ENCODE measurements at regions not wholly inside any gene's neighbourhood (a gene's known extent, or its start where the extent isn't known, plus 50 kb on each side); places are given as distances from the start of the nearest gene placed in this dataset.

DNA sequence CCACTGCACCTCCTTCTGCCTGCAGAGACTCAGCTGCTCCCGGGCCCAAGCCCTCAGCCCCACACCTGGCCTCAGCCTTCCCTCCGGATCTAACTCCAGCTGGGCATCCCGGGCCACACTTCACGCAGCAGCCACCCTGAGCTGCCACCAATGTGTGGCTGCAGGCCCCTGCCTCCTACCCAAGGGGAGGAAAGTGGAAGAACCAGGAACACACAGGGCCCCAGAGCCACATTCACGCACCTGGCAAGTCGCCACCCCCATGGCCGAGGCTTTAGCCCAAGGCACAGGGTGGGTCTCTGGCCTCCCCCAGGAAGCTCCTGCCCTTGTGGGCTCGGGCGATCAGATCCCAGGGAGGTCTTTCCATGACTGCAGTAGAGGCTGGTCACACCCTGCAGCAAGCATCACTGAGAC, 345.6 kb downstream of the CTTN start:
- no peak for DNase-seq (ENCODE audit: low spot score)
- Mint-ChIP-seq H3K27me3 (ENCODE audit: insufficient read depth, low read depth, poor library complexity) (peaks cover 21% of the 10 kb centered on the region), H3K4me3 (no peak overlapping the region; the same call in 2 of the 3 replicates), H3K9me3 (peaks cover 2% of the 10 kb centered on the region; the same call in 2 of the 3 replicates), H3K27ac (no peak overlapping the region), H3K36me3 (ENCODE audit: low read depth) (peaks cover 7% of the 10 kb centered on the region), H3K4me1 (peaks cover 63% of the 10 kb centered on the region)
- TF ChIP-seq JUNB (IDR thresholded peaks at IDR 0.05; ENCODE audit: unreplicated experiment) (no peak), EZH2 (IDR thresholded peaks at IDR 0.05; ENCODE audit: low read depth, unreplicated experiment) (no peak), POLR2AphosphoS5 (IDR thresholded peaks at IDR 0.05; ENCODE audit: low read depth) (no peak), NANOG (IDR thresholded peaks at IDR 0.05; ENCODE audit: borderline replicate concordance) (no peak), ZNF331 (CRISPR knock-in tag; IDR thresholded peaks at IDR 0.05; ENCODE audit: low read depth) (no peak)
- TF ChIP-seq, protein P1, sequence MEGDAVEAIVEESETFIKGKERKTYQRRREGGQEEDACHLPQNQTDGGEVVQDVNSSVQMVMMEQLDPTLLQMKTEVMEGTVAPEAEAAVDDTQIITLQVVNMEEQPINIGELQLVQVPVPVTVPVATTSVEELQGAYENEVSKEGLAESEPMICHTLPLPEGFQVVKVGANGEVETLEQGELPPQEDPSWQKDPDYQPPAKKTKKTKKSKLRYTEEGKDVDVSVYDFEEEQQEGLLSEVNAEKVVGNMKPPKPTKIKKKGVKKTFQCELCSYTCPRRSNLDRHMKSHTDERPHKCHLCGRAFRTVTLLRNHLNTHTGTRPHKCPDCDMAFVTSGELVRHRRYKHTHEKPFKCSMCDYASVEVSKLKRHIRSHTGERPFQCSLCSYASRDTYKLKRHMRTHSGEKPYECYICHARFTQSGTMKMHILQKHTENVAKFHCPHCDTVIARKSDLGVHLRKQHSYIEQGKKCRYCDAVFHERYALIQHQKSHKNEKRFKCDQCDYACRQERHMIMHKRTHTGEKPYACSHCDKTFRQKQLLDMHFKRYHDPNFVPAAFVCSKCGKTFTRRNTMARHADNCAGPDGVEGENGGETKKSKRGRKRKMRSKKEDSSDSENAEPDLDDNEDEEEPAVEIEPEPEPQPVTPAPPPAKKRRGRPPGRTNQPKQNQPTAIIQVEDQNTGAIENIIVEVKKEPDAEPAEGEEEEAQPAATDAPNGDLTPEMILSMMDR (conservative IDR thresholded peaks at IDR 0.05; ENCODE audit: low read depth in 2 of 2), result no peak
- TF ChIP-seq, protein P2, sequence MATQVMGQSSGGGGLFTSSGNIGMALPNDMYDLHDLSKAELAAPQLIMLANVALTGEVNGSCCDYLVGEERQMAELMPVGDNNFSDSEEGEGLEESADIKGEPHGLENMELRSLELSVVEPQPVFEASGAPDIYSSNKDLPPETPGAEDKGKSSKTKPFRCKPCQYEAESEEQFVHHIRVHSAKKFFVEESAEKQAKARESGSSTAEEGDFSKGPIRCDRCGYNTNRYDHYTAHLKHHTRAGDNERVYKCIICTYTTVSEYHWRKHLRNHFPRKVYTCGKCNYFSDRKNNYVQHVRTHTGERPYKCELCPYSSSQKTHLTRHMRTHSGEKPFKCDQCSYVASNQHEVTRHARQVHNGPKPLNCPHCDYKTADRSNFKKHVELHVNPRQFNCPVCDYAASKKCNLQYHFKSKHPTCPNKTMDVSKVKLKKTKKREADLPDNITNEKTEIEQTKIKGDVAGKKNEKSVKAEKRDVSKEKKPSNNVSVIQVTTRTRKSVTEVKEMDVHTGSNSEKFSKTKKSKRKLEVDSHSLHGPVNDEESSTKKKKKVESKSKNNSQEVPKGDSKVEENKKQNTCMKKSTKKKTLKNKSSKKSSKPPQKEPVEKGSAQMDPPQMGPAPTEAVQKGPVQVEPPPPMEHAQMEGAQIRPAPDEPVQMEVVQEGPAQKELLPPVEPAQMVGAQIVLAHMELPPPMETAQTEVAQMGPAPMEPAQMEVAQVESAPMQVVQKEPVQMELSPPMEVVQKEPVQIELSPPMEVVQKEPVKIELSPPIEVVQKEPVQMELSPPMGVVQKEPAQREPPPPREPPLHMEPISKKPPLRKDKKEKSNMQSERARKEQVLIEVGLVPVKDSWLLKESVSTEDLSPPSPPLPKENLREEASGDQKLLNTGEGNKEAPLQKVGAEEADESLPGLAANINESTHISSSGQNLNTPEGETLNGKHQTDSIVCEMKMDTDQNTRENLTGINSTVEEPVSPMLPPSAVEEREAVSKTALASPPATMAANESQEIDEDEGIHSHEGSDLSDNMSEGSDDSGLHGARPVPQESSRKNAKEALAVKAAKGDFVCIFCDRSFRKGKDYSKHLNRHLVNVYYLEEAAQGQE (IDR thresholded peaks at IDR 0.05; ENCODE audit: unreplicated experiment), result no peak
- TF ChIP-seq, protein P3, sequence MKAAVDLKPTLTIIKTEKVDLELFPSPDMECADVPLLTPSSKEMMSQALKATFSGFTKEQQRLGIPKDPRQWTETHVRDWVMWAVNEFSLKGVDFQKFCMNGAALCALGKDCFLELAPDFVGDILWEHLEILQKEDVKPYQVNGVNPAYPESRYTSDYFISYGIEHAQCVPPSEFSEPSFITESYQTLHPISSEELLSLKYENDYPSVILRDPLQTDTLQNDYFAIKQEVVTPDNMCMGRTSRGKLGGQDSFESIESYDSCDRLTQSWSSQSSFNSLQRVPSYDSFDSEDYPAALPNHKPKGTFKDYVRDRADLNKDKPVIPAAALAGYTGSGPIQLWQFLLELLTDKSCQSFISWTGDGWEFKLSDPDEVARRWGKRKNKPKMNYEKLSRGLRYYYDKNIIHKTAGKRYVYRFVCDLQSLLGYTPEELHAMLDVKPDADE (IDR thresholded peaks at IDR 0.05), result no peak
- TF ChIP-seq, protein P4, sequence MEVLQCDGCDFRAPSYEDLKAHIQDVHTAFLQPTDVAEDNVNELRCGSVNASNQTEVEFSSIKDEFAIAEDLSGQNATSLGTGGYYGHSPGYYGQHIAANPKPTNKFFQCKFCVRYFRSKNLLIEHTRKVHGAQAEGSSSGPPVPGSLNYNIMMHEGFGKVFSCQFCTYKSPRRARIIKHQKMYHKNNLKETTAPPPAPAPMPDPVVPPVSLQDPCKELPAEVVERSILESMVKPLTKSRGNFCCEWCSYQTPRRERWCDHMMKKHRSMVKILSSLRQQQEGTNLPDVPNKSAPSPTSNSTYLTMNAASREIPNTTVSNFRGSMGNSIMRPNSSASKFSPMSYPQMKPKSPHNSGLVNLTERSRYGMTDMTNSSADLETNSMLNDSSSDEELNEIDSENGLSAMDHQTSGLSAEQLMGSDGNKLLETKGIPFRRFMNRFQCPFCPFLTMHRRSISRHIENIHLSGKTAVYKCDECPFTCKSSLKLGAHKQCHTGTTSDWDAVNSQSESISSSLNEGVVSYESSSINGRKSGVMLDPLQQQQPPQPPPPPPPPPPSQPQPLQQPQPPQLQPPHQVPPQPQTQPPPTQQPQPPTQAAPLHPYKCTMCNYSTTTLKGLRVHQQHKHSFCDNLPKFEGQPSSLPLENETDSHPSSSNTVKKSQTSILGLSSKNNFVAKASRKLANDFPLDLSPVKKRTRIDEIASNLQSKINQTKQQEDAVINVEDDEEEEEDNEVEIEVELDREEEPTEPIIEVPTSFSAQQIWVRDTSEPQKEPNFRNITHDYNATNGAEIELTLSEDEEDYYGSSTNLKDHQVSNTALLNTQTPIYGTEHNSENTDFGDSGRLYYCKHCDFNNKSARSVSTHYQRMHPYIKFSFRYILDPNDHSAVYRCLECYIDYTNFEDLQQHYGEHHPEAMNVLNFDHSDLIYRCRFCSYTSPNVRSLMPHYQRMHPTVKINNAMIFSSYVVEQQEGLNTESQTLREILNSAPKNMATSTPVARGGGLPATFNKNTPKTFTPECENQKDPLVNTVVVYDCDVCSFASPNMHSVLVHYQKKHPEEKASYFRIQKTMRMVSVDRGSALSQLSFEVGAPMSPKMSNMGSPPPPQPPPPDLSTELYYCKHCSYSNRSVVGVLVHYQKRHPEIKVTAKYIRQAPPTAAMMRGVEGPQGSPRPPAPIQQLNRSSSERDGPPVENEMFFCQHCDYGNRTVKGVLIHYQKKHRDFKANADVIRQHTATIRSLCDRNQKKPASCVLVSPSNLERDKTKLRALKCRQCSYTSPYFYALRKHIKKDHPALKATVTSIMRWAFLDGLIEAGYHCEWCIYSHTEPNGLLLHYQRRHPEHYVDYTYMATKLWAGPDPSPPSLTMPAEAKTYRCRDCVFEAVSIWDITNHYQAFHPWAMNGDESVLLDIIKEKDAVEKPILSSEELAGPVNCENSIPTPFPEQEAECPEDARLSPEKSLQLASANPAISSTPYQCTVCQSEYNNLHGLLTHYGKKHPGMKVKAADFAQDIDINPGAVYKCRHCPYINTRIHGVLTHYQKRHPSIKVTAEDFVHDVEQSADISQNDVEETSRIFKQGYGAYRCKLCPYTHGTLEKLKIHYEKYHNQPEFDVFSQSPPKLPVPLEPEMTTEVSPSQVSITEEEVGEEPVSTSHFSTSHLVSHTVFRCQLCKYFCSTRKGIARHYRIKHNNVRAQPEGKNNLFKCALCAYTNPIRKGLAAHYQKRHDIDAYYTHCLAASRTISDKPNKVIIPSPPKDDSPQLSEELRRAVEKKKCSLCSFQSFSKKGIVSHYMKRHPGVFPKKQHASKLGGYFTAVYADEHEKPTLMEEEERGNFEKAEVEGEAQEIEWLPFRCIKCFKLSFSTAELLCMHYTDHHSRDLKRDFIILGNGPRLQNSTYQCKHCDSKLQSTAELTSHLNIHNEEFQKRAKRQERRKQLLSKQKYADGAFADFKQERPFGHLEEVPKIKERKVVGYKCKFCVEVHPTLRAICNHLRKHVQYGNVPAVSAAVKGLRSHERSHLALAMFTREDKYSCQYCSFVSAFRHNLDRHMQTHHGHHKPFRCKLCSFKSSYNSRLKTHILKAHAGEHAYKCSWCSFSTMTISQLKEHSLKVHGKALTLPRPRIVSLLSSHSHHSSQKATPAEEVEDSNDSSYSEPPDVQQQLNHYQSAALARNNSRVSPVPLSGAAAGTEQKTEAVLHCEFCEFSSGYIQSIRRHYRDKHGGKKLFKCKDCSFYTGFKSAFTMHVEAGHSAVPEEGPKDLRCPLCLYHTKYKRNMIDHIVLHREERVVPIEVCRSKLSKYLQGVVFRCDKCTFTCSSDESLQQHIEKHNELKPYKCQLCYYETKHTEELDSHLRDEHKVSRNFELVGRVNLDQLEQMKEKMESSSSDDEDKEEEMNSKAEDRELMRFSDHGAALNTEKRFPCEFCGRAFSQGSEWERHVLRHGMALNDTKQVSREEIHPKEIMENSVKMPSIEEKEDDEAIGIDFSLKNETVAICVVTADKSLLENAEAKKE (CRISPR knock-in tag; IDR thresholded peaks at IDR 0.05), result no peak
- Histone ChIP-seq H3K79me2 (replicated peaks; ENCODE audit: insufficient read depth) (no peaks in the 10 kb centered on the region; the same call in 1 of the 2 replicates), H3K36me3 (ENCODE audit: insufficient read depth) (no peaks in the 10 kb centered on the region), H2AFZ (no peak overlapping the region), H3K27me3 (ENCODE audit: insufficient read depth) (no peaks in the 10 kb centered on the region), H3F3A (replicated peaks; ENCODE audit: low read depth) (no peaks in the 10 kb centered on the region), H3K4me2 (no peak overlapping the region), H3K27ac (ENCODE audit: low read depth) (no peak overlapping the region), H3K4me1 (ENCODE audit: insufficient read depth) (peaks cover 18% of the 10 kb centered on the region; the same call in 1 of the 2 replicates), H4K20me1 (replicated peaks; ENCODE audit: insufficient read depth) (no peaks in the 10 kb centered on the region), H3K4me3 (no peak overlapping the region), H3K9me2 (ENCODE audit: insufficient read depth) (peaks cover 10% of the 10 kb centered on the region)
- ATAC-seq, result no peak

All from GM23338 (cell line).